ENCODE measurements at regions not wholly inside any gene's neighbourhood (a gene's known extent, or its start where the extent isn't known, plus 50 kb on each side); places are given as distances from the start of the nearest gene placed in this dataset.

GRCh38 chr20:39623584-39624234 lies 661.6 kb downstream of the DHX35 start:
- DNase-seq (peak in 1 of 4 donors; percentile 4), ATAC-seq (no peak)
- Histone ChIP-seq H3K27me3 (no peaks in the 10 kb centered on the region), H3K9me3 (no peaks in the 10 kb centered on the region), H3K4me1 (no peaks in the 10 kb centered on the region), H3K27ac (no peak overlapping the region), H3K4me3 (no peak overlapping the region), H3K36me3 (replicated peaks in 1 of 2; ENCODE audit: insufficient read depth in 1 of 2, low read depth in 2 of 2) (no peaks in the 10 kb centered on the region)
- no peak for TF ChIP-seq CTCF (IDR thresholded peaks at IDR 0.05)
- no peak for TF ChIP-seq POLR2A (IDR thresholded peaks at IDR 0.05)
- intact Hi-C loops (cut with DNase I) = no loop called here
- WGBS, 2 donors = 29 to 50% methylated on average over 2 of the region's 2 CpGs

DNA sequence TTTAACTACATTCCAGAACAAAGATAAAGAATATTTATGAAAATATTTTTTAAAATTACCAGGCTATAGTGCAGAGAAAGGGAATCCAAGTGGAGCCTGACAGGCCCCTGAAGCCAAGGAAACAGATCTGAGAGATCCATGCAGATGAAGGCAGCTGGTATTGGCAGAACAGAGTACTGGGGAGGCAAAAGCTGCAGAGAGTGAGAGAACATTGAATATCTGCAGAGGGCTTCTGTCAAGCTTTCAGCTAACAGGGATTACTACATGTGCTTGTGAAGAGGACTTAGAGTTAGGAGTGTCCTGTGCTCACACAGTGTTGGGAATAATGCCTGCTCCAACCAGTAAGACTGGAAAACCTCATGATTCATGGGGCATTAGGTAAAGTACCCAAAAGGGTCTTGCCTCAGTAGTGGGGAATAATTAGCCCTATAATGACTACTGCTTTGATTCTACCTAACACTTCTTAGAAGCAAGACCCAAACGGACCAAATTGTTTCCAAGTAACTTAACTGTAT lies 657.2 kb downstream of the DHX35 start:
- no peaks in the 10 kb centered on the region for H3K4me1 ChIP-seq
- H3K27ac ChIP-seq = no peak overlapping the region
- no peaks in the 10 kb centered on the region for H3K27me3 ChIP-seq
- intact Hi-C loops (cut with DNase I) = no loop called here
- H3K9me3 ChIP-seq = no peaks in the 10 kb centered on the region
- WGBS, 2 donors = 43% methylated on average over 1 of the region's 1 CpG
- no peak for ATAC-seq
- H3K36me3 ChIP-seq (replicated peaks in 1 of 2; ENCODE audit: insufficient read depth in 1 of 2, low read depth in 2 of 2) = no peaks in the 10 kb centered on the region
- TF ChIP-seq CTCF (IDR thresholded peaks at IDR 0.05) (no peak), POLR2A (IDR thresholded peaks at IDR 0.05) (no peak)
- no peak for DNase-seq
- H3K4me3 ChIP-seq = no peak overlapping the region

- intact Hi-C loops (cut with DNase I) = no loop called here
- Histone ChIP-seq H3K9me3 (no peaks in the 10 kb centered on the region), H3K36me3 (replicated peaks in 1 of 2; ENCODE audit: insufficient read depth in 1 of 2, low read depth in 2 of 2) (no peaks in the 10 kb centered on the region), H3K27me3 (no peaks in the 10 kb centered on the region), H3K4me3 (no peak overlapping the region), H3K4me1 (no peaks in the 10 kb centered on the region), H3K27ac (no peak overlapping the region)
- WGBS, 2 donors = 36 to 58% methylated on average over 3 of the region's 3 CpGs
- no peak for ATAC-seq
- no peak for DNase-seq
- TF ChIP-seq POLR2A (IDR thresholded peaks at IDR 0.05) = no peak
- no peak for TF ChIP-seq CTCF (IDR thresholded peaks at IDR 0.05)
These were observed 649.8 kb downstream of the DHX35 start for GRCh38 chr20:39611901-39612300.

DNA sequence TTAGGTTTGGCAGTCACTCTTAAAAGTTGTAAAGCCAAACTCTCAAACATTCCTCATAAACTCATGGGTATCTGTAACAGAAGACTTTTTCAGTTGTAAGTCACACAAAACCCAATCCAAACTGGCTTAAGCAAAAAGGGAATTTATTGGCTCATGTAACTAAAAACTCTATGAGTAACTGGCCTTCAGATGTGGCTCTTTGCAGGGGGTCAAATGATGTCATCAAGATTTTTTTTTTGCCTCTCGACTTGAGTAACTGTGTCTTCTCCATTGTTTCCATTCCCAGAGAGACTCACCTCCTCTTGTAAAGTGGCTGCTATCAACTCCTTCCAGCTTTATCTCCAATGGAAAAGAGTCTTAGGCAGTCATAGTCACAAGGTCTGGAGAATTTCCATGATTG lies 645.0 kb downstream of the DHX35 start:
- intact Hi-C loops (cut with DNase I) = no loop called here
- Histone ChIP-seq H3K9me3 (no peaks in the 10 kb centered on the region), H3K27ac (no peak overlapping the region), H3K4me3 (no peak overlapping the region), H3K4me1 (no peaks in the 10 kb centered on the region), H3K27me3 (no peaks in the 10 kb centered on the region), H3K36me3 (replicated peaks in 1 of 2; ENCODE audit: insufficient read depth in 1 of 2, low read depth in 2 of 2) (no peaks in the 10 kb centered on the region)
- 24 to 29% methylated on average over 1 of the region's 1 CpG for WGBS, 2 donors
- DNase-seq (no peak), ATAC-seq (no peak)
- TF ChIP-seq POLR2A (IDR thresholded peaks at IDR 0.05) (no peak), CTCF (IDR thresholded peaks at IDR 0.05) (no peak)

- H3K4me1 ChIP-seq = no peaks in the 10 kb centered on the region
- ATAC-seq (no peak), DNase-seq (no peak)
- WGBS, 2 donors = 47 to 74% methylated on average over 3 of the region's 3 CpGs
- no peak overlapping the region for H3K4me3 ChIP-seq
- no peaks in the 10 kb centered on the region for H3K9me3 ChIP-seq
- no peak overlapping the region for H3K27ac ChIP-seq
- no peaks in the 10 kb centered on the region for H3K27me3 ChIP-seq
- TF ChIP-seq POLR2A (IDR thresholded peaks at IDR 0.05) = no peak
- no peak for TF ChIP-seq CTCF (IDR thresholded peaks at IDR 0.05)
- H3K36me3 ChIP-seq (replicated peaks in 1 of 2; ENCODE audit: insufficient read depth in 1 of 2, low read depth in 2 of 2) = no peaks in the 10 kb centered on the region
- intact Hi-C loops (cut with DNase I) = no loop called here
These were observed 643.8 kb downstream of the DHX35 start for GRCh38 chr20:39605908-39606307.

Measured in body of pancreas (tissue), 4 donors.